Epithelial cell of proximal tubule (primary cell): ENCODE measurements at regions not wholly inside any gene's neighbourhood (a gene's known extent, or its start where the extent isn't known, plus 50 kb on each side); places are given as distances from the start of the nearest gene placed in this dataset.
A peak's percentile ranks its signal among the peaks of the same experiment; 100 is the strongest.

Source experiments
- DNase-seq: peaks from one replicate; pipeline ENCODE4 v3.0.0-alpha.2; 2011; ENCODE audit warnings: low read depth
- H3K4me3 ChIP-seq: 2 replicates; pipeline ENCODE4 v1.5.1; 2011; ENCODE audit warnings: low read depth, mild to moderate bottlenecking, low read length
- TF ChIP-seq, protein P1 (sequence below): conservative IDR thresholded peaks from 2 replicates; pipeline ENCODE4 v1.5.1; 2012; ENCODE audit warnings: low read depth, mild to moderate bottlenecking, low read length

DNA sequence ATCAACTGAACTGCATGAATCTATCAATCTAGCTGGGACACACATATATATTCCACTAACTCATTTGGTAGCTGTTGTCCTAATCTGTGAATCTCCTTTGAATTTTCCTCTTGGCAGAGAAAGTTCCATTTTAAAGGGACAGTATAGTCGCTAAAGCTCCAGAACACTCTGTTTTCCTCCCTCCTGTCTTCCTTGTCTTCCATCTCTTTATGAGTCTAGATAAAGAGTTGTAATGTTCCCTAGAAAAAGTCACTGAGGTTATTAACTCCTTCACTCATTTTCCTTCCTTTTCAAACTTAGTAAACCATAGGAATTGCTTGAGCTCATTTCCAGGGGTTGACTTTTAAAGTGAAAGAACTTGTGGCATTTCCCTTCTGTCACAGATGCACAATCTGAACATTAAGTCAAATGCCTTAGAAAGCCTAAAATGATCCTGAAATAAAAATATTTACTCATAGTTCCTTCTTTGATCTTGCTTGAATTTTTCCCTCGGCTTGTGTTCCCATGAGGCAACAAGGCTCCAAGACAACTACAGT is 198.4 kb downstream of the TRIM27 start:
- TF ChIP-seq, protein P1, sequence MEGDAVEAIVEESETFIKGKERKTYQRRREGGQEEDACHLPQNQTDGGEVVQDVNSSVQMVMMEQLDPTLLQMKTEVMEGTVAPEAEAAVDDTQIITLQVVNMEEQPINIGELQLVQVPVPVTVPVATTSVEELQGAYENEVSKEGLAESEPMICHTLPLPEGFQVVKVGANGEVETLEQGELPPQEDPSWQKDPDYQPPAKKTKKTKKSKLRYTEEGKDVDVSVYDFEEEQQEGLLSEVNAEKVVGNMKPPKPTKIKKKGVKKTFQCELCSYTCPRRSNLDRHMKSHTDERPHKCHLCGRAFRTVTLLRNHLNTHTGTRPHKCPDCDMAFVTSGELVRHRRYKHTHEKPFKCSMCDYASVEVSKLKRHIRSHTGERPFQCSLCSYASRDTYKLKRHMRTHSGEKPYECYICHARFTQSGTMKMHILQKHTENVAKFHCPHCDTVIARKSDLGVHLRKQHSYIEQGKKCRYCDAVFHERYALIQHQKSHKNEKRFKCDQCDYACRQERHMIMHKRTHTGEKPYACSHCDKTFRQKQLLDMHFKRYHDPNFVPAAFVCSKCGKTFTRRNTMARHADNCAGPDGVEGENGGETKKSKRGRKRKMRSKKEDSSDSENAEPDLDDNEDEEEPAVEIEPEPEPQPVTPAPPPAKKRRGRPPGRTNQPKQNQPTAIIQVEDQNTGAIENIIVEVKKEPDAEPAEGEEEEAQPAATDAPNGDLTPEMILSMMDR: no peak
- no peak for DNase-seq
- no peak overlapping the region for H3K4me3 ChIP-seq

DNA sequence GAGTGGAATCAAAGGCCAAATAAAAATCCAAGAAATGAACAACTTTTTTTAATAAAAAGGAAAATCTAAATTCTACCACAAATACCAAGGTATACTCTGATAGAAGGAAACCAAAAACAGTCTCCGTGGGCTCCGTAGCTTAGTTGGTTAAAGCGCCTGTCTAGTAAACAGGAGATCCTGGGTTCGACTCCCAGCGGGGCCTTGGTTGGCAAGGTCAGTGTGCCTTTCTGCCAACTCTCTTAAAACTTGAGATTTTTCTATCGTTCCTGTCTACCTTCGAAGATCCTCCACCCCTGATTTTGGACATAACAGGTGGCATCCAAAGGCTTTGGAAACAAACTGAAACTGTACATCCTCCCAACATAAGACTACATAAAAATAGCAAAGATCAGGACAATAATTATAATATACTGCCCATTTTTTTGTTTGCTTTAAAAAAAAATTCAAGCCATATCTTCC is 197.9 kb downstream of the TRIM27 start:
- DNase-seq: no peak
- TF ChIP-seq, protein P1: no peak
- no peak overlapping the region for H3K4me3 ChIP-seq

GRCh38 chr6:28726569-28727309 is 197.0 kb downstream of the TRIM27 start:
- DNase-seq: no peak
- no peak overlapping the region for H3K4me3 ChIP-seq
- TF ChIP-seq, protein P1: no peak

GRCh38 chr6:28727559-28728211 is 196.1 kb downstream of the TRIM27 start:
- TF ChIP-seq, protein P1: no peak
- DNase-seq: no peak
- H3K4me3 ChIP-seq: no peak overlapping the region

DNA sequence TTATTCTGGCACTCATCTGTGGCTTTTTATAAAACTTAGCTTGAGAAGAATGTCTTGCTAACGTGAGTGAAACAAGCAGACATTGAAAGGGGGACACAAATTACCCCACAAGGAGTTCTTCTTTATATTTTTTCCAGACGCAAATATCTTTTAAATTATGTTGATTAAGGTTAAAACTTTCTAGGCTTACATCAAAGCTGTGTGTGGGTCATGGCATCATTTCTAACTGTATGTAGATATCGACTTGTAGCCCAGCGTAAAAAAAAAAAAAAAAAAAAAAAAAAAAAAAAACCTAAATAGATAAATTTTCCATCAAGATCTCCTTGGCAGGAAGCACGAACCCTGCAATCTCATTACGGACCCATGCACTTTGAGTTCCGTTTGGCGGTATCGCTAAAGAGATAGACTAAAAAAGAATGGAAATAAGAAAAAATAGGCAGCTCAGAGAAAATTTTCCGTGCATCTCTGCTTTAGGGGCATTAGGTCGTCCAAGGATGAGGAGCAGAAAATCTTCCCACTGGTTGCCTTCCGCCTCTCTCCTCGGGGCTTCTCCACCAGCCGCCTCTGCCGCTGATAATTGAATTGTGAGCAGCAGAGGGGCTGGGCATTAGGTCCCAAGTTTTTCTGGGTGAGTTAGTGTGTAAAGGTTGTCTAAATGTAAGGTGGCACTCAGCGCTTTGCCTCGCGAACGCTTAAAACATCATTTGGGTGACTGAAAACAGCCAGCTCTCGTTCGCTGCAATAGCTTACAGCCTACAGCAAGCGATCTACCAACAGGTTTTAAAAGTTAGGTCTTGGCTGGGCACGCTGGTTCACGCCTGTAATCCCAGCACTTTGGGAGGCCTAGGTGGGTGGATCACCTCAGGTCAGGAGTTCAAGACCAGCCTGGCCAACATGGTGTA is 194.0 kb downstream of the TRIM27 start:
- peak overlapping the region; percentile 79 for H3K4me3 ChIP-seq
- TF ChIP-seq, protein P1: no peak
- no peak for DNase-seq

DNA sequence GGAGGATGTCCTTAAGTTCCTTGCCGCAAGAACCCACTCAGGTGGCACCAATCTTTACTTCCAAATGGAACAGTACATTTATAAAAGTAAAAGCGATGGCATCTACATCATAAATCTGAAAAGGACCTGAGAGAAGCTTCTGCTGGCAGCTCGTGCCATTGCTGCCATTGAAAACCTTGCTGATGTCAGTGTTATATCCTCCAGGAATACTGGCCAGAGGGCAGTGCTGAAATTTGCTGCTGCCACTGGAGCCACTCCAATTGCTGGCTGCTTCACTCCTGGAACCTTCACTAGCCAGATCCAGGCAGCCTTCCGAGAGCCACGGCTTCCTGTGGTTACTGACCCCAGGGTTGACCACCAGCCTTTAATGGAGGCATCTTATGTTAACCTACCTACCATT is 191.7 kb downstream of the TRIM27 start:
- no peak overlapping the region for H3K4me3 ChIP-seq
- TF ChIP-seq, protein P1: no peak
- no peak for DNase-seq
